ENCODE measurements at regions not wholly inside any gene's neighbourhood (a gene's known extent, or its start where the extent isn't known, plus 50 kb on each side); places are given as distances from the start of the nearest gene placed in this dataset.

DNA sequence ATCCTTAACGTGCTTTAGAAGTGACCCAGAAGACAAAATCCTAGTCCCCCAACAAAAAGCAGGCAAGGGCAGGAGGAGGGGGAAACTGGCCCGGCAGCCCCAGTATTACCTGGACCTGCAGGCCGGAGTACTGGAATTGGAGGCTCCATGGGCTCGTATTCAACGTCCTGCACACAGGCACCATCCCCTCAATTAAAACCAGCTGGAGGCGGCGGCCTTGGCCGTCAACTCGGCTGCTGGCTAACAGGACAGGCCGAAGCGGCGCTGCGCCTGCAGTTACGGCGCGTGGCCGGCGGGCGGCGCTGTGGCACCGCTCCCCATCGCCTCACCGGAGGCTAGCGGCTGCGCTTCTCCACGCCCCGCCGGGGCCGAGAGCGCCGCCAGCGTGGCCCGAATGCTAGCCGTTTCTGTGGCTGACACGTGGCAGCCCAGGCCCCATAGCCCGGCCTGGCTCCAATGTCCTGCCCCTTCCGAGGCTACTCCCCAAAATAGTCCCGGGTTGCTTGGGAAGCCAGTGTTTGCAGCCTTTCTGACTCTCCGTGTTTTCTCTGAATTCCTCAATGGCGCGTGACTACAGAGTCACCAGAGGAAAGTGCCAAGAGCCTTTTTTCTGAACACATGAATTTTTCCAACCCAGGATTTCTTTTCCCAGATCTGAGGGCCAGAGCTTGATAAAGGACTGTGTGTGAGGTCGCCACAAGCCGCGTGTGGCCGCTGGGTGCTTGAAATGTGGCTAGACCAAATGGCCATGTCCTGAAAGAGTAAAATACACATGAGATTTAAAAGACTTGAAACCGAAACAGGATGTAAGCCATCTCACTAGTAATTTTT, 82.5 kb downstream of the HHIPL2 start:
- Histone ChIP-seq H3K79me2 (ENCODE audit: insufficient read depth, low read length) (no peaks in the 10 kb centered on the region), H3K4me2 (ENCODE audit: low read length) (peak overlapping the region; percentile 77), H3K36me3 (ENCODE audit: control insufficient read depth in 1 of 2, insufficient read depth in 2 of 2, low read length in 2 of 2) (no peaks in the 10 kb centered on the region), H4K20me1 (ENCODE audit: insufficient read depth) (no peaks in the 10 kb centered on the region), H3K9me2 (ENCODE audit: insufficient read depth) (no peaks in the 10 kb centered on the region), H3K4me1 (ENCODE audit: control insufficient read depth in 1 of 2, insufficient read depth in 2 of 2, low read length in 2 of 2) (peaks cover 2 to 12% of the 10 kb centered on the region in 2 experiments; a peak in 3 of 4 replicates), H3K27ac (ENCODE audit: low read depth, low read length) (peak overlapping the region; percentile 44), H3K4me3 (replicated peaks in 1 of 2; ENCODE audit: low read depth in 1 of 2, low read length in 2 of 2) (peak overlapping the region; percentile 28 to 43), H3K9ac (ENCODE audit: low read length) (peak overlapping the region; percentile 62), H3K27me3 (ENCODE audit: insufficient read depth, low read length) (no peaks in the 10 kb centered on the region), H2AFZ (ENCODE audit: low read depth, low read length, poor library complexity, severe bottlenecking) (peak overlapping the region; percentile 95), H3K9me3 (ENCODE audit: control insufficient read depth in 1 of 2, insufficient read depth in 1 of 2, low read depth in 1 of 2, low read length in 2 of 2) (no peaks in the 10 kb centered on the region)
- RAD21 ChIA-PET (ENCODE audit: low non-redundant PET in 1 of 2, low total read pairs in 2 of 2, uncharacterized antibody in 2 of 2, unreplicated experiment in 2 of 2), result interaction anchor here in 1 of 2 experiments (0.9 to 1.4 kb wide), 2 partner anchors 169 to 624 kb away, joined by 3 to 7 read pairs; no protein-coding TSS in a partner anchor
- DNase-seq (ENCODE audit: low read depth, low spot score) (peak; percentile 85), ATAC-seq (peak; percentile 98)
- TF ChIP-seq YY1 (IDR thresholded peaks at IDR 0.05; ENCODE audit: extremely low read depth, insufficient replicate concordance, low read depth, low read length) (peak; percentile 45), ZNF274 (IDR thresholded peaks at IDR 0.05; ENCODE audit: low read depth, low read length) (no peak), POLR2AphosphoS5 (IDR thresholded peaks at IDR 0.05; ENCODE audit: low read depth, low read length) (peak; percentile 76), ZFX (IDR thresholded peaks at IDR 0.05) (peak; percentile 59), TCF7L2 (IDR thresholded peaks at IDR 0.05; ENCODE audit: borderline replicate concordance, extremely low read depth, insufficient read depth, insufficient read length) (peak; percentile 29), POLR2A (IDR thresholded peaks at IDR 0.05; ENCODE audit: borderline replicate concordance, extremely low read depth, insufficient read depth, insufficient read length) (no peak), SIN3A (IDR thresholded peaks at IDR 0.05; ENCODE audit: low read depth) (peak; percentile 74), EZH2 (IDR thresholded peaks at IDR 0.05) (no peak), CBX3 (IDR thresholded peaks at IDR 0.05; ENCODE audit: low read depth) (peak; percentile 81), SRF (IDR thresholded peaks at IDR 0.05; ENCODE audit: low read depth) (no peak; the same call in 1 of the 2 replicates), FOSL1 (IDR thresholded peaks at IDR 0.05; ENCODE audit: low read depth) (no peak), RAD21 (IDR thresholded peaks at IDR 0.05; ENCODE audit: low read depth) (peak; percentile 98)
- TF ChIP-seq, protein P1, sequence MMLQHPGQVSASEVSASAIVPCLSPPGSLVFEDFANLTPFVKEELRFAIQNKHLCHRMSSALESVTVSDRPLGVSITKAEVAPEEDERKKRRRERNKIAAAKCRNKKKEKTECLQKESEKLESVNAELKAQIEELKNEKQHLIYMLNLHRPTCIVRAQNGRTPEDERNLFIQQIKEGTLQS (IDR thresholded peaks at IDR 0.05), result no peak
- TF ChIP-seq, protein P2, sequence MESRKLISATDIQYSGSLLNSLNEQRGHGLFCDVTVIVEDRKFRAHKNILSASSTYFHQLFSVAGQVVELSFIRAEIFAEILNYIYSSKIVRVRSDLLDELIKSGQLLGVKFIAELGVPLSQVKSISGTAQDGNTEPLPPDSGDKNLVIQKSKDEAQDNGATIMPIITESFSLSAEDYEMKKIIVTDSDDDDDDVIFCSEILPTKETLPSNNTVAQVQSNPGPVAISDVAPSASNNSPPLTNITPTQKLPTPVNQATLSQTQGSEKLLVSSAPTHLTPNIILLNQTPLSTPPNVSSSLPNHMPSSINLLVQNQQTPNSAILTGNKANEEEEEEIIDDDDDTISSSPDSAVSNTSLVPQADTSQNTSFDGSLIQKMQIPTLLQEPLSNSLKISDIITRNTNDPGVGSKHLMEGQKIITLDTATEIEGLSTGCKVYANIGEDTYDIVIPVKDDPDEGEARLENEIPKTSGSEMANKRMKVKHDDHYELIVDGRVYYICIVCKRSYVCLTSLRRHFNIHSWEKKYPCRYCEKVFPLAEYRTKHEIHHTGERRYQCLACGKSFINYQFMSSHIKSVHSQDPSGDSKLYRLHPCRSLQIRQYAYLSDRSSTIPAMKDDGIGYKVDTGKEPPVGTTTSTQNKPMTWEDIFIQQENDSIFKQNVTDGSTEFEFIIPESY (IDR thresholded peaks at IDR 0.05; ENCODE audit: extremely low read depth, insufficient replicate concordance, low read length), result peak; percentile 57
- TF ChIP-seq, protein P3, sequence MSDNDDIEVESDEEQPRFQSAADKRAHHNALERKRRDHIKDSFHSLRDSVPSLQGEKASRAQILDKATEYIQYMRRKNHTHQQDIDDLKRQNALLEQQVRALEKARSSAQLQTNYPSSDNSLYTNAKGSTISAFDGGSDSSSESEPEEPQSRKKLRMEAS (IDR thresholded peaks at IDR 0.05), result peak; percentile 99
- TF ChIP-seq, protein P4, sequence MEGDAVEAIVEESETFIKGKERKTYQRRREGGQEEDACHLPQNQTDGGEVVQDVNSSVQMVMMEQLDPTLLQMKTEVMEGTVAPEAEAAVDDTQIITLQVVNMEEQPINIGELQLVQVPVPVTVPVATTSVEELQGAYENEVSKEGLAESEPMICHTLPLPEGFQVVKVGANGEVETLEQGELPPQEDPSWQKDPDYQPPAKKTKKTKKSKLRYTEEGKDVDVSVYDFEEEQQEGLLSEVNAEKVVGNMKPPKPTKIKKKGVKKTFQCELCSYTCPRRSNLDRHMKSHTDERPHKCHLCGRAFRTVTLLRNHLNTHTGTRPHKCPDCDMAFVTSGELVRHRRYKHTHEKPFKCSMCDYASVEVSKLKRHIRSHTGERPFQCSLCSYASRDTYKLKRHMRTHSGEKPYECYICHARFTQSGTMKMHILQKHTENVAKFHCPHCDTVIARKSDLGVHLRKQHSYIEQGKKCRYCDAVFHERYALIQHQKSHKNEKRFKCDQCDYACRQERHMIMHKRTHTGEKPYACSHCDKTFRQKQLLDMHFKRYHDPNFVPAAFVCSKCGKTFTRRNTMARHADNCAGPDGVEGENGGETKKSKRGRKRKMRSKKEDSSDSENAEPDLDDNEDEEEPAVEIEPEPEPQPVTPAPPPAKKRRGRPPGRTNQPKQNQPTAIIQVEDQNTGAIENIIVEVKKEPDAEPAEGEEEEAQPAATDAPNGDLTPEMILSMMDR (IDR thresholded peaks at IDR 0.05 in 2 of 3, conservative IDR thresholded peaks at IDR 0.05 in 1 of 3; ENCODE audit: borderline replicate concordance in 1 of 3, insufficient read depth in 1 of 3, low read depth in 2 of 3, low read length in 2 of 3), result peak; percentile 94 to 98 (median 96)
- POLR2A ChIA-PET, result interaction anchor here (1.6 to 1.8 kb wide), 2 partner anchors 169 to 248 kb away, joined by 4 to 7 read pairs; no protein-coding TSS in a partner anchor
- BruUV-seq (replicated peaks), result TSS peak; percentile 85
- CTCF ChIA-PET, result interaction anchor here (0.7 to 3.0 kb wide), 13 partner anchors 9 to 668 kb away, joined by 3 to 36 read pairs (median 4); no protein-coding TSS in a partner anchor
- intact Hi-C loops (cut with micrococcal nuclease), result loop anchor here (1.0 to 5.0 kb wide), 4 partner anchors 247 to 658 kb away; partner anchors contain the start of genes AIDA and BROX

Measured in HCT116 (cell line).